Keratinocyte (primary cell): ENCODE measurements at regions not wholly inside any gene's neighbourhood (a gene's known extent, or its start where the extent isn't known, plus 50 kb on each side); places are given as distances from the start of the nearest gene placed in this dataset.

Source experiments
- DNase-seq: peaks from one replicate; pipeline ENCODE4 v3.0.0-alpha.2; 2011; ENCODE audit warnings: low read depth, missing footprints, low spot score
- FAIRE-seq: peaks from 2 replicates; lab custom pipeline; 2011; peaks lifted over from hg19 to GRCh38; lab: Jason Lieb, UNC
- H2AFZ ChIP-seq: 2 replicates; pipeline ENCODE4 v1.6.0; 2012; ENCODE audit warnings: low read length, control low read depth, inconsistent platforms; ENCODE audit not compliant: control insufficient read depth
- H3K27ac ChIP-seq: 2 replicates; pipeline ENCODE4 v1.5.1; 2011; ENCODE audit warnings: low read length; ENCODE audit not compliant: control insufficient read depth, insufficient read depth
- H3K27me3 ChIP-seq: 3 replicates; pipeline ENCODE4 v1.6.0; 2011; ENCODE audit warnings: low read length; ENCODE audit not compliant: control insufficient read depth, insufficient read depth; ENCODE audit errors: extremely low read depth
- H3K36me3 ChIP-seq, 2 experiments: 2 replicates in 1 of 2; 3 replicates in 1 of 2; pipeline ENCODE4 v1.5.1; 2011; ENCODE audit warnings: low read length in 2 of 2, mild to moderate bottlenecking in 1 of 2; ENCODE audit not compliant: control insufficient read depth in 2 of 2, insufficient read depth in 2 of 2; ENCODE audit errors: extremely low read depth in 1 of 2
- H3K4me1 ChIP-seq: 3 replicates; pipeline ENCODE4 v1.5.1; 2011; ENCODE audit warnings: low read length; ENCODE audit not compliant: control insufficient read depth, insufficient read depth; ENCODE audit errors: extremely low read depth
- H3K4me2 ChIP-seq: 3 replicates; pipeline ENCODE4 v1.6.0; 2011; ENCODE audit warnings: low read depth, low read length; ENCODE audit not compliant: control insufficient read depth, insufficient read depth; ENCODE audit errors: extremely low read depth
- H3K4me3 ChIP-seq, 3 experiments: fragments of 200-600 bp in 1 of 3; sonication (generic) in 1 of 3; 2 replicates in 2 of 3; 3 replicates in 1 of 3; pipeline ENCODE4 v1.5.1; 2011 to 2016; ENCODE audit warnings: low read length in 3 of 3, mild to moderate bottlenecking in 3 of 3, control low read depth in 2 of 3, inconsistent platforms in 1 of 3, low read depth in 1 of 3, mixed read lengths in 1 of 3, mixed run types in 1 of 3, moderate library complexity in 1 of 3; ENCODE audit not compliant: control insufficient read depth in 2 of 3, insufficient read depth in 2 of 3; ENCODE audit errors: extremely low read depth in 1 of 3
- H3K79me2 ChIP-seq: 2 replicates; pipeline ENCODE4 v1.6.0; 2012; ENCODE audit warnings: low read length; ENCODE audit not compliant: control insufficient read depth, insufficient read depth
- H3K9ac ChIP-seq: 3 replicates; pipeline ENCODE4 v1.6.0; 2011; ENCODE audit warnings: low read length; ENCODE audit not compliant: control insufficient read depth, insufficient read depth; ENCODE audit errors: extremely low read depth
- H3K9me1 ChIP-seq: 3 replicates; pipeline ENCODE4 v1.6.0; 2011; ENCODE audit warnings: low read length; ENCODE audit not compliant: control insufficient read depth, insufficient read depth; ENCODE audit errors: extremely low read depth
- H3K9me3 ChIP-seq: 2 replicates; pipeline ENCODE4 v1.5.1; 2012; ENCODE audit warnings: low read depth, low read length; ENCODE audit not compliant: control insufficient read depth
- H4K20me1 ChIP-seq: 3 replicates; pipeline ENCODE4 v1.6.0; 2011; ENCODE audit warnings: low read length; ENCODE audit not compliant: control insufficient read depth, insufficient read depth; ENCODE audit errors: extremely low read depth
- EZH2 ChIP-seq: IDR thresholded peaks from one replicate; pipeline ENCODE4 v1.6.1; 2012; ENCODE audit warnings: inconsistent platforms, mild to moderate bottlenecking, low read length, moderate library complexity
- dilution Hi-C: fragments of 300-500 bp; cut with MboI; formaldehyde crosslinking; loops from one replicate; pipeline ENCODE4 v1.7.0; 2020; ENCODE audit warnings: low sequenced_read_pairs; ENCODE audit not compliant: extremely low pct_ligation_motif_present
- TF ChIP-seq, protein P1 (sequence below), 3 experiments: IDR thresholded peaks in 1 of 3; conservative IDR thresholded peaks in 1 of 3; optimal IDR thresholded peaks in 1 of 3; 2 replicates in 2 of 3; 3 replicates in 1 of 3; pipeline versions ENCODE3 to v1.5.1; 2011; ENCODE audit warnings: low read length in 3 of 3, mild to moderate bottlenecking in 3 of 3, moderate library complexity in 2 of 3, control low read depth in 1 of 3, inconsistent platforms in 1 of 3; ENCODE audit not compliant: insufficient read depth in 2 of 3; ENCODE audit errors: extremely low read depth in 1 of 3

DNA sequence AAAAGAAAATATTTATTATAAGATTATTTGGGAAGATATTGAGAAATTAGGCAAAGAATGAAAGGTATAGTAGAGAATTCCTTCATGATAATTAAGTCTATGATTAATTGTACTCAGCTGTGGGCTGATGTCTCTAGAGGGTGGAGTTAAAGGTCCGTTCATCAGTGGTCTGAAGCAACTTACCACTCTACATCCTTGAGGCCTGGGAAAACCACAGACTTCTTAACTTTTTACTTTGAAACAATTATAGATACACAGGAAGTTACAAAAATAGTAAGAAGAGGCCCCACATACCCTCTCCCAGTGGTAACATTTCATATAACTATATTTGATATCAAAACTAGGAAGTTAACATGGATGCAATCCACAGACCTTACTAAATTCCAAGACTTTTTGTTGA, 167.0 kb upstream of the NECTIN1 start:
- DNase-seq (no peak), FAIRE-seq (no peak)
- no peaks in the 10 kb centered on the region for H3K4me1 ChIP-seq
- H2AFZ ChIP-seq, result no peak overlapping the region
- no peak overlapping the region for H3K4me3 ChIP-seq
- H3K9me1 ChIP-seq, result no peaks in the 10 kb centered on the region
- peaks cover 21% of the 10 kb centered on the region for H3K27me3 ChIP-seq
- H3K27ac ChIP-seq, result no peak overlapping the region
- no peaks in the 10 kb centered on the region for H3K36me3 ChIP-seq
- H3K9ac ChIP-seq, result no peak overlapping the region
- H3K79me2 ChIP-seq, result no peaks in the 10 kb centered on the region
- H3K9me3 ChIP-seq, result no peaks in the 10 kb centered on the region
- dilution Hi-C loops, result no loop called here
- no peak overlapping the region for H3K4me2 ChIP-seq
- TF ChIP-seq EZH2, result no peak
- TF ChIP-seq, protein P1, sequence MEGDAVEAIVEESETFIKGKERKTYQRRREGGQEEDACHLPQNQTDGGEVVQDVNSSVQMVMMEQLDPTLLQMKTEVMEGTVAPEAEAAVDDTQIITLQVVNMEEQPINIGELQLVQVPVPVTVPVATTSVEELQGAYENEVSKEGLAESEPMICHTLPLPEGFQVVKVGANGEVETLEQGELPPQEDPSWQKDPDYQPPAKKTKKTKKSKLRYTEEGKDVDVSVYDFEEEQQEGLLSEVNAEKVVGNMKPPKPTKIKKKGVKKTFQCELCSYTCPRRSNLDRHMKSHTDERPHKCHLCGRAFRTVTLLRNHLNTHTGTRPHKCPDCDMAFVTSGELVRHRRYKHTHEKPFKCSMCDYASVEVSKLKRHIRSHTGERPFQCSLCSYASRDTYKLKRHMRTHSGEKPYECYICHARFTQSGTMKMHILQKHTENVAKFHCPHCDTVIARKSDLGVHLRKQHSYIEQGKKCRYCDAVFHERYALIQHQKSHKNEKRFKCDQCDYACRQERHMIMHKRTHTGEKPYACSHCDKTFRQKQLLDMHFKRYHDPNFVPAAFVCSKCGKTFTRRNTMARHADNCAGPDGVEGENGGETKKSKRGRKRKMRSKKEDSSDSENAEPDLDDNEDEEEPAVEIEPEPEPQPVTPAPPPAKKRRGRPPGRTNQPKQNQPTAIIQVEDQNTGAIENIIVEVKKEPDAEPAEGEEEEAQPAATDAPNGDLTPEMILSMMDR (optimal IDR thresholded peaks at IDR 0.05 in 1 of 3, IDR thresholded peaks at IDR 0.05 in 1 of 3, conservative IDR thresholded peaks at IDR 0.05 in 1 of 3; ENCODE audit: extremely low read depth in 1 of 3, insufficient read depth in 2 of 3, low read length in 3 of 3), result no peak
- H4K20me1 ChIP-seq, result no peaks in the 10 kb centered on the region

DNA sequence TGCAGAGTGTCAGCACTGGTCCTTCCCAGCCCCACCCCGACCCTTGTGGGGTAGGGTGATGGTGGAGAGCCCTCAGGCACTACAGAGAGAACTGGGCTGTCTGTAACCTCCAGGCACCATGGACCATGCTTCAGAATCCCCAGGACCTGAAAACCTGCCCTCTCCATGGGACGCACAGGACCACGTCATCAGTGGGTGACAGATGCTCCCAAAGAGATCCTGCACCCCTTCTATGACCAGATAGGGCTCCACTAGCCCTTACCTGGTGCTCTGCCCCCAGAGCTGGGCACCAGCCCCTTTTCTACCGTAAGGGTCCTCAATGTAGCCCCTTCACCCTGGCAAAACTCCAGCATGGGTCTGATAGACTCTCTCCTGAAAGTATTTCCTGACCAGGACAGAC, 165.9 kb upstream of the NECTIN1 start:
- Histone ChIP-seq H3K9ac (no peak overlapping the region), H3K27ac (no peak overlapping the region), H3K27me3 (peaks cover 28% of the 10 kb centered on the region), H3K4me2 (no peak overlapping the region), H3K4me3 (no peak overlapping the region), H2AFZ (no peak overlapping the region), H4K20me1 (no peaks in the 10 kb centered on the region), H3K36me3 (no peaks in the 10 kb centered on the region), H3K4me1 (no peaks in the 10 kb centered on the region), H3K79me2 (no peaks in the 10 kb centered on the region), H3K9me1 (no peaks in the 10 kb centered on the region), H3K9me3 (no peaks in the 10 kb centered on the region)
- FAIRE-seq (no peak), DNase-seq (no peak)
- dilution Hi-C loops, result no loop called here
- TF ChIP-seq EZH2, result no peak
- TF ChIP-seq, protein P1 (optimal IDR thresholded peaks at IDR 0.05 in 1 of 3, IDR thresholded peaks at IDR 0.05 in 1 of 3, conservative IDR thresholded peaks at IDR 0.05 in 1 of 3; ENCODE audit: extremely low read depth in 1 of 3, insufficient read depth in 2 of 3, low read length in 3 of 3), result no peak
